ENCODE measurements at regions not wholly inside any gene's neighbourhood (a gene's known extent, or its start where the extent isn't known, plus 50 kb on each side); places are given as distances from the start of the nearest gene placed in this dataset.

- TF ChIP-seq CTCF (IDR thresholded peaks at IDR 0.05): no peak
- H3K27me3 Mint-ChIP-seq (ENCODE audit: insufficient read depth): peaks cover 3% of the 10 kb centered on the region
- DNase-seq: no peak
Measured at GRCh38 chr11:127390465-127390864, 389.9 kb upstream of the KIRREL3 start.

GRCh38 chr11:127385071-127385470 is 384.5 kb upstream of the KIRREL3 start:
- Mint-ChIP-seq H3K9me3 (no peaks in the 10 kb centered on the region; the same call in 1 of the 2 replicates), H3K4me1 (ENCODE audit: low read depth) (no peaks in the 10 kb centered on the region), H3K4me3 (no peak overlapping the region), H3K27ac (no peak overlapping the region), H3K27me3 (ENCODE audit: insufficient read depth) (peaks cover 3% of the 10 kb centered on the region; the same call in 1 of the 2 replicates), H3K36me3 (ENCODE audit: low read depth) (no peaks in the 10 kb centered on the region)
- TF ChIP-seq CTCF (IDR thresholded peaks at IDR 0.05): no peak
- DNase-seq: no peak

More at GRCh38 chr11:127390465-127390864, 389.9 kb upstream of the KIRREL3 start:
- no peak overlapping the region for H3K4me3 Mint-ChIP-seq
- no peak overlapping the region for H3K27ac Mint-ChIP-seq
- peaks cover 5% of the 10 kb centered on the region for H3K9me3 Mint-ChIP-seq
- no peaks in the 10 kb centered on the region for H3K36me3 Mint-ChIP-seq (ENCODE audit: low read depth)
- no peaks in the 10 kb centered on the region for H3K4me1 Mint-ChIP-seq (ENCODE audit: low read depth)

GRCh38 chr11:127383026-127383425 is 382.5 kb upstream of the KIRREL3 start:
- Mint-ChIP-seq H3K9me3 (no peaks in the 10 kb centered on the region; the same call in 1 of the 2 replicates), H3K36me3 (ENCODE audit: low read depth) (no peaks in the 10 kb centered on the region), H3K4me1 (ENCODE audit: low read depth) (no peaks in the 10 kb centered on the region), H3K27ac (no peak overlapping the region), H3K27me3 (ENCODE audit: insufficient read depth) (peaks cover 3% of the 10 kb centered on the region; the same call in 1 of the 2 replicates), H3K4me3 (no peak overlapping the region)
- no peak for TF ChIP-seq CTCF (IDR thresholded peaks at IDR 0.05)
- DNase-seq: no peak

- no peaks in the 10 kb centered on the region for H3K4me1 Mint-ChIP-seq (ENCODE audit: low read depth)
- no peaks in the 10 kb centered on the region for H3K9me3 Mint-ChIP-seq
- peaks cover 3% of the 10 kb centered on the region; the same call in 1 of the 2 replicates for H3K27me3 Mint-ChIP-seq (ENCODE audit: insufficient read depth)
- H3K4me3 Mint-ChIP-seq: no peak overlapping the region
- no peak for DNase-seq
- TF ChIP-seq CTCF (IDR thresholded peaks at IDR 0.05): no peak
- H3K27ac Mint-ChIP-seq: no peak overlapping the region
- H3K36me3 Mint-ChIP-seq (ENCODE audit: low read depth): no peaks in the 10 kb centered on the region
Measured at GRCh38 chr11:127381247-127381646, 380.7 kb upstream of the KIRREL3 start.

- H3K27ac Mint-ChIP-seq: no peak overlapping the region
- no peaks in the 10 kb centered on the region for H3K4me1 Mint-ChIP-seq (ENCODE audit: low read depth)
- TF ChIP-seq CTCF (IDR thresholded peaks at IDR 0.05): no peak
- H3K36me3 Mint-ChIP-seq (ENCODE audit: low read depth): no peaks in the 10 kb centered on the region
- no peak overlapping the region for H3K4me3 Mint-ChIP-seq
- H3K27me3 Mint-ChIP-seq (ENCODE audit: insufficient read depth): peaks cover 2% of the 10 kb centered on the region; the same call in 1 of the 2 replicates
- no peaks in the 10 kb centered on the region for H3K9me3 Mint-ChIP-seq
- no peak for DNase-seq
Measured at GRCh38 chr11:127379686-127380085, 379.1 kb upstream of the KIRREL3 start.

GRCh38 chr11:127376301-127376700 is 375.7 kb upstream of the KIRREL3 start:
- no peak overlapping the region for H3K27ac Mint-ChIP-seq
- TF ChIP-seq CTCF (IDR thresholded peaks at IDR 0.05): no peak
- H3K36me3 Mint-ChIP-seq (ENCODE audit: low read depth): no peaks in the 10 kb centered on the region

More at GRCh38 chr11:127376301-127376700, 375.7 kb upstream of the KIRREL3 start:
- DNase-seq: no peak
- no peaks in the 10 kb centered on the region; the same call in 1 of the 2 replicates for H3K27me3 Mint-ChIP-seq (ENCODE audit: insufficient read depth)
- no peak overlapping the region for H3K4me3 Mint-ChIP-seq
- H3K4me1 Mint-ChIP-seq (ENCODE audit: low read depth): no peaks in the 10 kb centered on the region
- H3K9me3 Mint-ChIP-seq: no peaks in the 10 kb centered on the region
